Kidney epithelial cell (primary cell): ENCODE measurements at regions not wholly inside any gene's neighbourhood (a gene's known extent, or its start where the extent isn't known, plus 50 kb on each side); places are given as distances from the start of the nearest gene placed in this dataset.

ENCODE experiments used
- DNase-seq: peaks from one replicate; pipeline ENCODE4 v3.0.0-alpha.2; 2010; ENCODE audit warnings: low read depth
- H3K27me3 ChIP-seq: 2 replicates; pipeline ENCODE4 v1.6.0; 2011; ENCODE audit warnings: low read length; ENCODE audit not compliant: control insufficient read depth, insufficient read depth
- H3K36me3 ChIP-seq: 2 replicates; pipeline ENCODE4 v1.5.1; 2011; ENCODE audit warnings: low read length; ENCODE audit not compliant: control insufficient read depth, insufficient read depth
- H3K4me3 ChIP-seq: 2 replicates; pipeline ENCODE4 v1.5.1; 2011; ENCODE audit warnings: low read depth, mild to moderate bottlenecking, control low read depth, low read length
- TF ChIP-seq, protein P1 (sequence below): IDR thresholded peaks from 2 replicates; pipeline ENCODE4 v1.5.1; 2011; ENCODE audit warnings: mild to moderate bottlenecking, moderate library complexity, low read length, control low read depth, inconsistent platforms; ENCODE audit not compliant: insufficient read depth, poor library complexity, severe bottlenecking

DNA sequence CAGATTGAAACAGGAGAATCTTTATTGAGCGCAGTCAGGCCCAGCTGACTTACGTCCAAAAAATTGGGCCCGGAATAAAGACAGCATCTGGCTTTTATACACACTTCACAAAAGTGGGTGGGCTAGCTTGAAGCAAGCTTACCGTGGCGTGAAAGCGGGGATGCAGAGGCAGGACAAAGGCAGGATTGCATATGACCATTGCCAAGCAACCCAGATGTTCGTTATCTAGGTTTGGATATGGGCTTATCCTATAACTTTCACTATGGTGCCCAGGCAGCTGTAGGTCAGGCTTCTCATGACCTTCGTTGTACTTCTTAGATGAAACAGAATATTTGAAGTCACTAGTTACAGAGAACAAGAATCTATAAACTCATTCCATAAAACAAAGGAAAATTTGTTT, 1575.6 kb upstream of the RAG2 start:
- Histone ChIP-seq H3K27me3 (no peaks in the 10 kb centered on the region), H3K36me3 (no peaks in the 10 kb centered on the region), H3K4me3 (no peak overlapping the region)
- TF ChIP-seq, protein P1, sequence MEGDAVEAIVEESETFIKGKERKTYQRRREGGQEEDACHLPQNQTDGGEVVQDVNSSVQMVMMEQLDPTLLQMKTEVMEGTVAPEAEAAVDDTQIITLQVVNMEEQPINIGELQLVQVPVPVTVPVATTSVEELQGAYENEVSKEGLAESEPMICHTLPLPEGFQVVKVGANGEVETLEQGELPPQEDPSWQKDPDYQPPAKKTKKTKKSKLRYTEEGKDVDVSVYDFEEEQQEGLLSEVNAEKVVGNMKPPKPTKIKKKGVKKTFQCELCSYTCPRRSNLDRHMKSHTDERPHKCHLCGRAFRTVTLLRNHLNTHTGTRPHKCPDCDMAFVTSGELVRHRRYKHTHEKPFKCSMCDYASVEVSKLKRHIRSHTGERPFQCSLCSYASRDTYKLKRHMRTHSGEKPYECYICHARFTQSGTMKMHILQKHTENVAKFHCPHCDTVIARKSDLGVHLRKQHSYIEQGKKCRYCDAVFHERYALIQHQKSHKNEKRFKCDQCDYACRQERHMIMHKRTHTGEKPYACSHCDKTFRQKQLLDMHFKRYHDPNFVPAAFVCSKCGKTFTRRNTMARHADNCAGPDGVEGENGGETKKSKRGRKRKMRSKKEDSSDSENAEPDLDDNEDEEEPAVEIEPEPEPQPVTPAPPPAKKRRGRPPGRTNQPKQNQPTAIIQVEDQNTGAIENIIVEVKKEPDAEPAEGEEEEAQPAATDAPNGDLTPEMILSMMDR: no peak
- DNase-seq: no peak

GRCh38 chr11:38169286-38169685, 1571.2 kb upstream of the RAG2 start:
- TF ChIP-seq, protein P1: no peak
- H3K36me3 ChIP-seq: no peaks in the 10 kb centered on the region
- DNase-seq: no peak
- H3K4me3 ChIP-seq: no peak overlapping the region
- H3K27me3 ChIP-seq: no peaks in the 10 kb centered on the region

GRCh38 chr11:38163526-38163925, 1565.5 kb upstream of the RAG2 start:
- no peak for DNase-seq
- TF ChIP-seq, protein P1: no peak
- Histone ChIP-seq H3K27me3 (no peaks in the 10 kb centered on the region), H3K36me3 (no peaks in the 10 kb centered on the region), H3K4me3 (no peak overlapping the region)

- H3K36me3 ChIP-seq: no peaks in the 10 kb centered on the region
- no peak overlapping the region for H3K4me3 ChIP-seq
- no peak for DNase-seq
These were observed 1562.4 kb upstream of the RAG2 start for GRCh38 chr11:38160433-38160832.

GRCh38 chr11:38159038-38159437, 1561.0 kb upstream of the RAG2 start:
- no peak for DNase-seq
- Histone ChIP-seq H3K36me3 (no peaks in the 10 kb centered on the region), H3K27me3 (no peaks in the 10 kb centered on the region), H3K4me3 (no peak overlapping the region)
- TF ChIP-seq, protein P1: no peak

More at GRCh38 chr11:38160433-38160832, 1562.4 kb upstream of the RAG2 start:
- TF ChIP-seq, protein P1: no peak
- no peaks in the 10 kb centered on the region for H3K27me3 ChIP-seq

DNA sequence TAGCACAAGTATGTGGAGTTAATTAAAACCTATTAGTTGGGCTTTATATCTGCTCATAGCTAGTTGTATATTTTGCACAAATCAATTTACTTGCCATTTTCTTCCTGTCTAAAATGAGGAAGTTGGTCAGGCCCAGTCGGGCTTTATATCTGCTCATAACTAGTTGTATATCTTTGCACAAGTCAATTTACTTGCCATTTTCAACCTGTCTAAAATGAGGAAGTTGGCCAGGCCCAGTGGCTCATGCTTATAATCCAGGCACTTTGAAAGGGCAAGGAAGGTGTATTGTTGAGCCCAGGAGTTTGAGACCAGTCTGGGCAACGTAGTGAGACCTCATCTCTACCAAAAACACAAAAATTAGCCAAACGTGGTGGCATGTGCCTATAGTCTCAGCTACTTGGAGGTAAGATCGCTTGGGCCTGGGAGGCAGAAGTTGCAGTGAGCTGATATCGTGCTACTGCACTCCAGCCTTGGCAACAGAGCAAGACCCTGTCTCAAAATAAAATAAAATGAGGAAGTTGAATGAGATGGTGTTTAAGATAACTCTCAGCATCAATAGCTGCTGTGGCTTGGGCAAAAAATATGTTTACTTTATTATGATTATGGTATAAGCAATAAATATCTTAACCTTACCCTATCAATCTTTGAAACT, 1558.6 kb upstream of the RAG2 start:
- Histone ChIP-seq H3K27me3 (no peaks in the 10 kb centered on the region), H3K4me3 (no peak overlapping the region), H3K36me3 (no peaks in the 10 kb centered on the region)
- TF ChIP-seq, protein P1: no peak
- no peak for DNase-seq
